GM18502 (cell line): ENCODE measurements at regions not wholly inside any gene's neighbourhood (a gene's known extent, or its start where the extent isn't known, plus 50 kb on each side); places are given as distances from the start of the nearest gene placed in this dataset.
A peak's percentile ranks its signal among the peaks of the same experiment; 100 is the strongest.

Source experiments
- ATAC-seq: cut with Tn5 transposase; IDR thresholded peaks from one replicate; pipeline ENCODE4 v1.9.1; 2021; ENCODE audit warnings: mild to moderate bottlenecking; ENCODE audit not compliant: unreplicated experiment, poor library complexity

DNA sequence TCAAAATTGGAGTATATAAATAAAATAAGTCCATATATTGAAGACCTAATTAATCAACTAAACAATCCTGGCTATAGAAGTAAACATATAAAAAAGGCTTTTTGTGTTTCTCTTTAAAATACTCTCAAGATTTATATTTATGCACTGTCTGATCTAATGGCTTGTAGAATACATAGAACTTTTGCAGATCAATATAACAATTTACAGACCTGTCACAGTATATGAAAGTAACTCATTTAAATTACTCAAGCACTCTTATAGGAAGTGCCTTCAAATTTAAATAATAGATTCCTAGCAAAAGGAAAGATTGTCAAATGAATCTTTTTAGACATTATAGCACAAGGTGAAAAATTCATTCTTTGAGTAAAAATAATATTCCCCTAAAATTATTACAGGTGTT, 615.8 kb upstream of the RGS18 start:
- no peak for ATAC-seq

DNA sequence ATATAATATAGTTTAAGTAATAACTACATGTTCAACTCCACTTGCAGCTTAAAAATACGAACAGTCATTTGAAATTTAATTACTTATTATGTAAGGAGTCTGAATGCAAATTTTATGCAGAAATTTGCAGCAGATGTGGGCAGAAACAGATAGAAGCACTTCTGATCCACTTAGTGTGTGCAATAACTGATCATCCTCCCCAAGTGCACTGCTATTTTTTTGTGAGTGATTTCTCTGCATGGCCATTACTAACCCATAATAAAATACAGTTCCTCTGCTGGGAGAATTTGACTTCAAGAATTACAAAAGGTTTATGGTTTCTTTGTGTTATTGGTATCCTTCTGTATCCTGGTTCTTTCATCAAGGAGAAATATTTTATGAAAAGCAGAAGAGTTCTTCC, 611.5 kb upstream of the RGS18 start:
- no peak for ATAC-seq

DNA sequence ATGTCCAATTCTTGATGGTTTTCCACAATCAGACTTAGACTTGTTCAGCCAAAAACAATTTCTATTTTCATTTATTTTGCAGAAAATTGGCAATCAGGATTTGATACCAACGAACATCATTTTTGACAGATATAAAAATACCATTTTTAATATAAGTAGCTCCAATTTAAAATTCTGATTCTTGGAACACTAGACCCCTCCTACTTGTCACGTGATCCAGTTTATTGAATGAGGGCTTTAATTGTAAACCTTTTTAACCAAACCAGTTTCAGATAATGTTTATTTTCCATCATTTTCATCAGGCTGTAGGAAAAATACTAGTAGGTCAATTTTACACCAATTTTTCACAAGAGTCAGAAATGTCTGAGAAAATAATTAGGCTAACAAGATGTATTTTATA, 607.2 kb upstream of the RGS18 start:
- ATAC-seq = no peak

DNA sequence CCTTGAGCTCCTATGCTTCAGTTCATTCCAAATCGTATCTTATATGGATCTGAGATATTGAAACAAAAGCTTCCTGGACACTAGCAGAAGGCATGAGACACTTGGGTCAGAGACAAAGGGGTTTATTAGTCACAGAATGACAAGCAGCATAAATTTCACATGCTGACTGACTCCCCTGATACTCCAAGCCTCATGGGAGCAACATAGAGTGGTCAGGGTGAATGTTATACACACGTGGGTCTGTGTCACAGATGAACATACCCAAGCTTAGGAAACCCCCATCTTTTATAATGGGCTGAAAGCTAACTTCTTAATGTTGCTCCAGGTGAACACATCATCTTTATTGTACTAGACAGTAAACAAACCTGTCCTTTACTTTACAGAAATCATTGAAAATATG, 599.9 kb upstream of the RGS18 start:
- no peak for ATAC-seq

DNA sequence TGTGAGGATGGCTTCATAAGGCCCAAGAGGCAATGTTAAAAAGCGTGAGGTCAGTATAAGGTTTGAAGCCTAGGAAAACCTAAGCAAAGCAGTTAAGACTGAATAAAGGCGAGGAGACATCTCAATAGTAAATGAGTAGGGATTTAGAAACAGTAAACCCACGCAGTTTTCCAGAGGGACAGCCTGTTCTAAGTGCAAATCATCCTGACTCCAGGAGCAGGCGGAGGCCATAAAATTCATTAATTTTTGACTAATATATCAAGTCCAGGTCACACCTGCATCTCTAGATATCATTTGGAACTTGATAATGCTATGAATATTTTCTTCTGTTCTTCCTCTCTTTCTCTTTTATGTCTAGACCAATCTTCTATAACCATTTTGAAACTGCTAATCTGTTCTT, 597.0 kb upstream of the RGS18 start:
- ATAC-seq = no peak

DNA sequence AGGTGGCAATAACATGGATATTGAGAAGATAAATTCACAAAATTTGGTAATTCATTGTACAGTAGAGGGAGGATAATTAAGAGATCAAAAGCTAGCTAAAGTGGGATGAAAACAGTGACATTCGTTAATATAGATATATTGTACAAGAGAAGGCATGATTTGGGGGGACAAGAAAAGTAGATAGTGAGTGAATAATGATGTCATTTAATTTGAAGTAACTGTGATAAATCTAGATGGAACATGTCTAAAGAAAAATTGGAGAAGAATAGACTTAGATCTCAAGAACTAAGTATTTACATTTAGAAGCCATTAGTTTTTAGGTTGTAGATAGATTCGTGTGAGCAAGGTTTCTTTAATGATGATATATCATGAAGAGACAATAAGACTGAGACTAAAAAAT, 594.0 kb upstream of the RGS18 start:
- ATAC-seq = no peak

DNA sequence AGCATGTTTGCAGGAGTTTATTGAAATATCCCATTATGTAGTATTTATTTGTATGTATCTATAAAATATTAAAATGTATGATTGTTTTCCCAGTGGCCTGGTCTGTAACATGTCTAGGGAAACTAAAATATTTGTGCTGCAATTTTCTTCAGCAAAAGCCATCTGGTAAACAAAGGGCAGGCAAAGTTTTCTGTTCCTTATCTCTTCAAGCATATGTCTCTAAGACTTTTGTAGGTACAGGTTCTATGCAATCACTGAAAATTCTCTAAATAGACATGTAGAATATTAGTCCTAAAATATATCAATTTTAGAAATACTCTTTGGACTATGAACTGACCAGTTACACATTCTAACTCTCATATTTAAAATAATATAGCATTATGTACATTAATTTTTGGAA, 585.8 kb upstream of the RGS18 start:
- ATAC-seq = no peak

DNA sequence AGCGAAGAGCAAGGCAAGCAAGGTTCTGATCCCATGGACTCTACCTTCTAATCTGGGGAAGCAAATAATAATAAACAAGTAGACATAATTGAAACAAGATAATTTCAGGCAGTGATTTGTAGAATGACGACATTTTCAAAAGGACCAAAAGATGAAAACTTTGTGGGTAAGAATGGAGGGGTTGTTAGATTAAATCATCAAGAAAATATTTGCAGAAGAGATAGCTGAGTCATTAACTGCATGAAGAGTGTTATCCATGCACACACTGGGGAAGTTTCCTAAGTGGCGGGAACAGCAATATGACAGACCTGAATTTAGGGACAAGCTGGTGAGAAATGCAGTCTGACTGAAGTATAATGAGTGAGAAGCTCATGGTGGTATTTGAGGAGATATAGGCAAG, 583.1 kb upstream of the RGS18 start:
- ATAC-seq = no peak

DNA sequence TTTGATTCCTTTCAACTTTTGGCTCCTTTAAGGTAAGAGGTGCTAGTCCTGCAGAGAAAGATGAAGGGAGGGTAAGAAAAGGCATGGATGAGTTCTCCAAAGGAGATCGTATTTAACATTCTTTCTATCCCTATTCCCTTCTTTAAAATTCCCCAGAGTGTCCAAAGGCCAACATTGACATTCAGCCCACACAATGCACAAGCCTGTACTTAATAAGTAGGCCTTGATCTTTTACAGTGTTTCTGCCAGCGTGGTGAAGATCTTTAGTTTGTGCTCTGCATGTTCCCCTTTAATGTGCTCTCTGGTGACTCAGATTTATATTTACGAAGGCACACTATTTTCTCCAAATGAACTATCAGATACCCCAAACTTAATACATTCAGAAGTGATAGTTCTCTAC, 582.5 kb upstream of the RGS18 start:
- no peak for ATAC-seq

DNA sequence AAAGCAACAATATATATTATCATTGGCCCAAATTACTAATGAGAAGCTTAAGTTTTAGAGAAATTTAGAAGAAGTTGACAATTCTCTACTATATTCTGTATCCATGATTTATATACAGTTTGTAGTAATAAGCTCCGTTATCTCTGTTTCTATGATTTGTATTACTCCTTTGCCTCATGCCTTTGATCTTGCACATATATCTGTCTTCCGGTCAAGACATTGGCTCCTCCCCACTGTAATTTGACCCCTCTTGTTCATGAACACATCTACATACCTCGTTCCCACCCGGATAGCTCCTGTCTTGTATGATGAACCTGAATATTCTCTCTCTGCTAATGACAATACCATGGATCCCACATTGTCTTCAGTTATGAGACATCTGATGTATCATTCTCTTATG, 581.0 kb upstream of the RGS18 start:
- no peak for ATAC-seq

DNA sequence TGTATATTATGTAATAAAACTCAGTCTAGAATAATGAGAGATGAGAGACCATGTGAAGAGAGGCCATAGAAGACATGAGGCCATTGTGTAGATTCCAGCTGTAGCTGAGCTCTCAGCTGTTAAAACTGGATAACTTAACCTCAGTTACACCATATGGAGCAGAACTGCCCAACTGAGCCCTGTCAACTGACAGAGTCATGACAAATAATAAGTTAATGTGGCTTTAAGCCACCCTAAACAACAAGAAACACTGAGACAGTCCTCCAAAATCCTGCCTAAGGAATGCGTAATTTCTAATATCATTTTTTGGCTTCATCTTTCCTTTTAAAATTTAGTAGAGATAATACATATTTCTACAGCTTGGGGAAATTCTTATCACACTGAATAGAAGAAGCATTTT, 580.0 kb upstream of the RGS18 start:
- no peak for ATAC-seq

DNA sequence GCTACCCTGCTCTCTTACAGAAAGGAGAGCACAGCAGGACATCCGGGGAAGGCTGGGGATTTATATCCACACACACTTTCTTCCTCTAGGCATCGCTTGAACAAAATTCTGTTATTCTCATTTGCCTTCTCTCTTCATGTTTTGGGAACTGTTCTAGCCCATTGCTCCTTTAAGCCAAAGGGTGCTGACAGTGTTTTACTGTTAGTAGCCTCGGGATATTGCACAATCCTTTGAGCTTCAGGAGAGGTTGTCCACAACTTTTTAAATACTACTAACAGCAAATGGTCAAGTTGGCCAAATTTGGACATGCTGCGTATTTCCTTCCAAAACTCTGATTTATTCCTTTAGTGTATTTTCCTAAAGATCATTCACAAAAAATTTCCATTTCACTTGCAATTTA, 579.2 kb upstream of the RGS18 start:
- ATAC-seq = no peak

DNA sequence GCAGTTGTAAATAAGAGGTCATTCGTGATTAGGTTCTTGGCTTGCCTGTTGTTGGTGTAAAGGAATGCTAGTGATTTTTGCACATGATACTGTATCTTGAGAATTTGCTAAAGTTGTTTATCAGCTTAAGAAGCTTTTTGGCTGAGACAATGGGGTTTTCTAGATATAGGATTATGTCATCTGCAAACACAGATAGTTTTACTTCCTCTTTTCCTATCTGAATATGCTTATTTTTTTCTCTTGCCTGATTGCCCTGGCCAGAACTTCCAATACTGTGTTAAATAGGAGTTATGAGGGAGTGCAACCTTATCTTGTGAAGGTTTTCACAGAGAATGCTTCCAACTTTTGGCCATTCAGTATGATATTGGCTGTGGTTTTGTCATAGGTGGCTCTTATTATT, 576.1 kb upstream of the RGS18 start:
- ATAC-seq = peak; percentile 86

DNA sequence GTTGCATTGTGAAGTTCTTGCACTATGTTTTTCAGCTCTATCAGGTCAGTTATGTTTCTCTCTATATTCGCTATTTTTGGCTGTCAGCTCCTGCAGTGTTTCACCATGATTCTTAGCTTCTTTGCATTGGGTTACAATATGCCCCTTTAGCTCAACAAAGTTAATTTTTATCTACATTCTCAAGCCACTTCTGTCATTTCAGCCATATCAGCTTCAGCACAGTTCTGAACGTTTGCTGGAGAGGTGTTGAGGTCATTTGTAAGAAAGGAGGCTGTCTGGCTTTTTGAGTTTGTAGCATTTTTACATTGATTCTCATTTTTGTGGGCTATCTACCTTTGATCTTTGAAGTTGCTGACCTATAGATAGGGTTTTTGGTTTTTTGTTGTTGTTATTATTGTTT, 573.2 kb upstream of the RGS18 start:
- ATAC-seq = no peak

DNA sequence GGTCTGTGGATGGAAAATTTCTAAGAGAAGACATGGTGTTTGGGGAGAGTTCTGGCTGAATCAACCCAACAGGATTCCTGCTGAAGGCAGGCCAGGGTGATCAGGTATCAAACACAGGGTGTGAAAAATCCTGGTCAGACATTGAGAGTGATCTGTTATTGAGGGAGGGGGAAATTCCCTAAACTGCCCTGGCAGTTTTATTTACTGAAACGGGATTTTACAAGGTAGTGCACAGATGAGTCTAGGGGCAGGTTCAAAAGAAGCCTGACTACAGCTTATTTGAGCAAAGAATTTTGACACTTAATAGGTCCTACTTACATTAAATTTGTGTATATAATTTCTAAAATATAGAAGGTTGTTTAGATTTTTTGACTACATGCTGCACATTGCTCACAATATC, 569.4 kb upstream of the RGS18 start:
- ATAC-seq = no peak

DNA sequence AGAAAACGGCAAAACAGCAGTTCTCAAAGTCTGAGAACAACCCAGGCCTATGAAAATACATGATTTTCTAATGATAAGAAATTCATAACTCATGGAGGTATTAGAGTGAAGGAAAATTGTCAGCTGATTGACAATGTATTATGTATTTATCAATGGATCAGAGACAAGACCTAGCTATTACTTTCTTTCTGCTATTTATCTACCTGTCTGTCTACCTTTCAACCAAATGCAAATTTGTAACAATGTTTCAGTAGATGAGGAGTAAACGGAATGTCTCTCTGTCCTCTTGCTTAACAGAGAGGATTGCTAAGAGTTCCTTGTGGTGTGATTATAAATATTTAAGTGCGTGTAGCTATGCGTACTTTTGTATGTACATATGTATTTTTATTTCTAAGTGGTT, 568.7 kb upstream of the RGS18 start:
- ATAC-seq = no peak

DNA sequence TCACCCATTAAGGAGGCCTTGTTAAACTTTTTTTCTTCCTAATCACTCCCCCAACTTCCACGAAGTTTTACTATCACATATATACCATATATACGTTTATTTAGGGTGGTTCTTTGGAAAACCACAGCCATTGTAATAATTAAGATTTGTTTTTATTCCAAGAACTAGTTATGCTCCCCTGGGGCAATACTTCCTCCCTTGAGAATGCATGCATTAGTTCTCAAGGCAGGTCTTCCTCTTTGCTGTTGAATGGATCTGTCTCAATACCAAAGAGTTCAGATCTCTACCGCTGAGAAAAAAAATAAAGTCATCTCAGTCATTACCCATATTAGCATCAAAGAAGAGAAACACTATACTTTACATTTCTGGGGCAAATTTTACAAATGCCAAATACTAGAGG, 567.7 kb upstream of the RGS18 start:
- no peak for ATAC-seq

DNA sequence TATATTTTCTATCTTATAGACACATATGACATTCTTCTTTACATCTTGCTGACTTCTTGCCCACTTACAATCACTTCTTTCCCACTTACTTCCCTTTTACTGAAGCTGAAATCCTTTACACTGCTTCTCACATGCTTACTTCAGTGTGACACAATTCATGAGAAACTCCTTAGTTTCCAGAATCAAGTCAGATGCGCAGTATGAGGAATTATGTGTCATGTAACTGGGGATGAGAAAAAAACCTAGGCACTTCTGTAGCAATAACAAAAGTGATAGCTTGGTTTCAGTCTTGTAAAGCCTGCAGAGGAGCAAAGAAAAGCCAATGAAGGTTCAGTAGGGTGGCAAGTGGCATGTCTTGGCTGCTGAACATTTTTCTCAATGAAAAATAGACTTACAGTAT, 566.2 kb upstream of the RGS18 start:
- ATAC-seq = no peak

DNA sequence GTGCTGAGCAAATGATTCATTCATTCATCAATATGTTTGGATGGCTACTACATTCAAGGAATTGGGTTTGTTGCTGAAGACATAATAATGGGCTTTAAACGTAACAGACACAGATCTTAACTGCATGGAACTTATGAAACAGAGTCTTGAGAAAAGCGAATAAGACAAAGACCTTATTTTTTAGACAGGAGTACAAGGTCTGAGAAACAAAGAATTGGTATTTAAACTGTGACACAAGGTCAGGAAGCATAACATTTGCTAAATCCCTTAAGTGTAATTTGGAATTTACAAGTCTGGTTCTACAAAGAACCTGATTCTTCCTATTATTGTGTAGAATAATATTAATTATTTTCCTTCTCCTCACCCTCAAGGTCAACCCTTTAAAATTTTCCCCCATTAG, 565.4 kb upstream of the RGS18 start:
- ATAC-seq = no peak

DNA sequence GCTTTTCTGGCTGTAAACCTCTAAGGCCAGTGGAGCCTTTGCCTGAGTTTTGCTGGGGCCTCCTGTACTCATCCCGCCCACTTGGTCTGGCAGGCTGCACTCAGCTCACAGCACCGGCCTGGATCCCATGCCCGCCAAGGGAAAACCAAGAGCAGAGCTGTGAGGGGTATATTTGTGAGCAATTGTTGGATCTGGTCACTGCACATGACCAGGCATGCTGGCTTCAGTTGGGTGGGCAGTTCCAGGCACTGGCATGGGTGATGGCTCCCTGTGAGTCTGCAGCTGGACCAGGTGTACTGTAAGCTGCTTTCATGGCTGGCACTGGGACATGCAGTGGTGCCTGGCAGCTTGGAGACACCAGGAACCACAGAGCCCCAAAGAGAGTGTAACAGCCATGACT, 563.1 kb upstream of the RGS18 start:
- ATAC-seq = no peak

DNA sequence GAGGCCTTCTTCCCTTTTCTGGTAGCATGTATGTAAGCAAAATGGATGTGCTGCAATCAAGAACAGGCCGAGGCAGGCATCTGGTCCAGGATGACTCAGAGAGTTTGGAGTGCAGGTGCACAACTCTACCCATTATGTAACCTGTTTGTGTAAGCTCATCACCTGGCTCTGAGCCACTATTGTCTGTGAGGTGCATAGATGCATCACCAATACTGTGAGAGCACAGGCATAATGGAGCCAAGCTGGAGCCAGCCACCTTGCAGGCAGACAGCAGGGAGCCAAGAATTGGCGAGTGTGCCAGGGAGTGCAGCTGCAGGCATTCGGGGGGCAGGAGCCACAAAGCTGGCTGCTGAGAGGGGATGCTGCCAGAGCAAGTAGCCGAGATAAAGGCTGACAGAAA, 549.9 kb upstream of the RGS18 start:
- no peak for ATAC-seq

DNA sequence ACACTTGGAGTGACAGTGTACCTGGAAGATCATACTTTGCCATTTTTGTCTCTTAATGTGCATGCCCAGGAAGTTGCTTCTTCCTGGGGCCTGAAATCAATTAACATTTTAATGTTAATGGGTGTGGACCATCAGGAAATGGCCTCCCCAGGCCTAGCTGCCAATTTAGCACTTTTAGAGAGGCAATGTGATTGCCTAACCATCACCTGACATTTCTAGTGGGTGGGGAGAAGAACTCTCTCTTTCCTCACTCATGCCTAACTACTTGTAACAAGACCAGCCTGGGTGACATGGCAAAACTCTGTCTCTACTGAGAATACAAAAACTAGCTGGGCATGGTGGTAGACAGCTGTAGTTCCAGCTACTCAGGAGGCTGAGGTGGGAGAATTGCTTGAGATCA, 549.0 kb upstream of the RGS18 start:
- ATAC-seq = no peak

DNA sequence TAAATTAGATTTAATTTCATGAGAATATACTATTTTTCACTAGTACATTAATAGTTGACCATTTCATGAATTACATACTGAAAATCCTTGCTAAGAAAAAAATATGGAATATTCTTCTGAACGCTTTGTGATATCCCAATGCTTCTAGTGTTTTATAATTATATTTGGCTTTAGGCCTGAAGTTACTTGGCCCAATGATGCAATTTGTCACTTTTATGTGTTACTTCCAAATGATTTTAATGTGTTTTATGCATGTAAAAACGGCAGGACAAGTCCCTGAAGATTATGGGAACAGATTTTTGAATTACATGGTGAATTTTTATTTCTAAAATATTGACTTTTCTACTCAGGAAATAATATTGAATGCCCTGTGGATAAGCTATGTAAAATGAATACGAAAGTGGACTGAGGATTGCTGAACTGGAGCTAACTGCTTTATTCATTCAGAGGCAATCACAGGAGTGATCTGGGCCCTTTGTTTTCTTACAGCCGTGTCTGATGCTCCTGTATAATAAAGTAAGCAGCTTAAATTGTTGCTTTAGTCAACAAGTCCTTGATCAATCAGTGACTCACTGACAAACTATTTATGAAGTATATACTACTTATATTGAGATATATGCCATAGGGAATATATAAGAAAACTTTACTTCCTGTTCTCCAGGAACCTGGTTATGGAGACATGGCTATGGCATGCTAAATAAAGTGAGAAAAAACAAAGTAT, 543.0 kb upstream of the RGS18 start:
- no peak for ATAC-seq
